ENCODE measurements at regions not wholly inside any gene's neighbourhood (a gene's known extent, or its start where the extent isn't known, plus 50 kb on each side); places are given as distances from the start of the nearest gene placed in this dataset.

- no peak for FAIRE-seq
- DNase-seq (ENCODE audit: insufficient read length, low spot score): no peak
- TF ChIP-seq, protein P1, sequence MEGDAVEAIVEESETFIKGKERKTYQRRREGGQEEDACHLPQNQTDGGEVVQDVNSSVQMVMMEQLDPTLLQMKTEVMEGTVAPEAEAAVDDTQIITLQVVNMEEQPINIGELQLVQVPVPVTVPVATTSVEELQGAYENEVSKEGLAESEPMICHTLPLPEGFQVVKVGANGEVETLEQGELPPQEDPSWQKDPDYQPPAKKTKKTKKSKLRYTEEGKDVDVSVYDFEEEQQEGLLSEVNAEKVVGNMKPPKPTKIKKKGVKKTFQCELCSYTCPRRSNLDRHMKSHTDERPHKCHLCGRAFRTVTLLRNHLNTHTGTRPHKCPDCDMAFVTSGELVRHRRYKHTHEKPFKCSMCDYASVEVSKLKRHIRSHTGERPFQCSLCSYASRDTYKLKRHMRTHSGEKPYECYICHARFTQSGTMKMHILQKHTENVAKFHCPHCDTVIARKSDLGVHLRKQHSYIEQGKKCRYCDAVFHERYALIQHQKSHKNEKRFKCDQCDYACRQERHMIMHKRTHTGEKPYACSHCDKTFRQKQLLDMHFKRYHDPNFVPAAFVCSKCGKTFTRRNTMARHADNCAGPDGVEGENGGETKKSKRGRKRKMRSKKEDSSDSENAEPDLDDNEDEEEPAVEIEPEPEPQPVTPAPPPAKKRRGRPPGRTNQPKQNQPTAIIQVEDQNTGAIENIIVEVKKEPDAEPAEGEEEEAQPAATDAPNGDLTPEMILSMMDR (IDR thresholded peaks at IDR 0.05; ENCODE audit: insufficient read depth, missing control alignments): no peak
Observed at GRCh38 chr2:181235683-181236459, 221.3 kb upstream of the ITGA4 start.

DNA sequence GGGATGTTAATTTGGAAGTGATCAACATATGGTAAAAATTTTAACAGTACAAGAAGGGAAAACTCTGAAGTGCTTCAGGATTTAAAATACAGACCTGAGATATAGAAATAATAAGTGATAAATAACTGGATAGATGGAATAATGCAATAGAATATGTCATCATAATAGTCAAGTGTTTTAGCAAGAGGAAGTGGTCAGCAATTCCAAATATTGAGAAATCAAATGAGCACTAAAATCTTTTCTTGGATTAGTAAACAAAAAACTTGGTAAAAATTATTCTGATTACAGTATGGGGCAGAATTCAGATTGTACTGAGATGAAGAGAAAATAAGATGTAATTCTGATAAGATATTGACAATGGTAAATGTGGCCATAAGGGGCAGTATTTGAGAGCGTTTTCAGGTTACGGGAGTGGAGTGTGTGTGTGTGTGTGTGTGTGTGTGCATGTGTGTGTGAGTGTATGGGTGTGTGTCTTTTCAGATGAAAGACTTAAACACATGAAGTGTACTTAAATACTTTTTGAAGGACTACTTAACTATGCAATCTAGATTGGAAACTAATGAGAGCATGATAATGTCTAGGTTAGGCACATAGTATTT is 217.9 kb upstream of the ITGA4 start:
- FAIRE-seq: peak; percentile 16
- no peak for DNase-seq (ENCODE audit: insufficient read length, low spot score)
- TF ChIP-seq, protein P1 (IDR thresholded peaks at IDR 0.05; ENCODE audit: insufficient read depth, missing control alignments): peak; percentile 0

GRCh38 chr2:181240844-181241243 is 216.3 kb upstream of the ITGA4 start:
- no peak for FAIRE-seq
- TF ChIP-seq, protein P1 (IDR thresholded peaks at IDR 0.05; ENCODE audit: insufficient read depth, missing control alignments): no peak
- no peak for DNase-seq (ENCODE audit: insufficient read length, low spot score)

- DNase-seq (ENCODE audit: insufficient read length, low spot score) (no peak), FAIRE-seq (no peak)
- TF ChIP-seq, protein P1 (IDR thresholded peaks at IDR 0.05; ENCODE audit: insufficient read depth, missing control alignments): no peak
Observed at GRCh38 chr2:181241366-181241765, 215.8 kb upstream of the ITGA4 start.

DNA sequence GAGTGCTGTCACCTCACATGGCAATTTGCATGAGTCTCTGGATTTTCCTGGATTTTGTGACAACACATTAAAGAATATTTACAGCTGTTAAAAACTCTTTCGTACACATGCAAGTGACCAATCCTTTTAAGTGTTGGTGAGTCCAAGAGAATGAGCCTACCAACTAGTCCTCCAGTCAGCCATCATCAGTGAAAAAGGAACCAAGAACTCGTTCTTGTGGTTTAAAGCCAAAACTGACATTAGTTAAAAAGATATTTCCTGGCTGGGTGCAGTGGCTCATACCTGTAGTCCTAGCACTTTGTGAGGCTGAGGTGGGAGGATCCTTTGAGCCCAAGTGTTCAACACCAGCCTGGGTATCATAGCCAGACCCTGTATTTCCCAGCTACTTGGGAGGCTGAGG is 215.4 kb upstream of the ITGA4 start:
- TF ChIP-seq, protein P1 (IDR thresholded peaks at IDR 0.05; ENCODE audit: insufficient read depth, missing control alignments): no peak
- no peak for DNase-seq (ENCODE audit: insufficient read length, low spot score)
- FAIRE-seq: no peak

- TF ChIP-seq, protein P1 (IDR thresholded peaks at IDR 0.05; ENCODE audit: insufficient read depth, missing control alignments): no peak
- FAIRE-seq (no peak), DNase-seq (ENCODE audit: insufficient read length, low spot score) (no peak)
Observed at GRCh38 chr2:181242262-181242661, 214.9 kb upstream of the ITGA4 start.

DNA sequence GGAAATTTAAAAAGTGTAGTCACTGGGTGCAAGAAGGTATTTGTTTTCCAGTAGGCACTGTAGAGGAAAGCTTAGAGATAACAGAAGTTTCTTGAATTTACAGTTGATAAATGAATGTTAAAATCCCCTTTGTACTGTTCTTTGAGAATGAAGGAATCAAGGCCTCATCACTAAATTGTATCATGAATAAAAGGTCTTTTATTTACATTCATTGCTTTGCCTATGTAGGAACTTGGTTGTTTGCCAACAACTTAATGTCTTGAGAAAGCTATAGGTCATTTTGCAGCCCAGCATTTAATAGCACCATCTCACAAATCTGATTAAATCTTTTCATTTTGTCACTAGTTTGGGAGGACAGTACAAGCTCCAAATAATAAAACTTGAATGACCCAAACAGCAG is 213.9 kb upstream of the ITGA4 start:
- no peak for FAIRE-seq

More for the DNA sequence above, 213.9 kb upstream of the ITGA4 start:
- DNase-seq (ENCODE audit: insufficient read length, low spot score): no peak
- TF ChIP-seq, protein P1 (IDR thresholded peaks at IDR 0.05; ENCODE audit: insufficient read depth, missing control alignments): no peak
